Large intestine (tissue), 3 donors: ENCODE measurements at regions not wholly inside any gene's neighbourhood (a gene's known extent, or its start where the extent isn't known, plus 50 kb on each side); places are given as distances from the start of the nearest gene placed in this dataset.

Experiments used
- DNase-seq, 2 donors: peaks; one replicate each; pipeline versions ENCODE4 v3.0.0 to v3.0.0-alpha.2; 2013
- H3K27ac ChIP-seq: one replicate; pipeline ENCODE4 v1.5.1; 2013; ENCODE audit warnings: low read length
- H3K27me3 ChIP-seq: 2 replicates; pipeline ENCODE4 v1.6.1; 2013; ENCODE audit warnings: low read length; ENCODE audit not compliant: control insufficient read depth, insufficient read depth
- H3K36me3 ChIP-seq: 2 replicates; pipeline ENCODE4 v1.6.1; 2013; ENCODE audit warnings: low read length; ENCODE audit not compliant: control insufficient read depth, insufficient read depth
- H3K4me1 ChIP-seq: one replicate; pipeline ENCODE4 v1.6.1; 2013; ENCODE audit warnings: low read length; ENCODE audit not compliant: control insufficient read depth, insufficient read depth
- H3K4me3 ChIP-seq: one replicate; pipeline ENCODE4 v1.5.1; 2013; ENCODE audit warnings: low read length
- H3K9me3 ChIP-seq: one replicate; pipeline ENCODE4 v1.6.1; 2013; ENCODE audit warnings: mild to moderate bottlenecking, low read depth, low read length, moderate library complexity; ENCODE audit not compliant: control insufficient read depth
- WGBS: methylation state at CpG from one replicate; pipeline ENCODE4 v1.1.5; 2013; ENCODE audit warnings: low lambda C conversion rate; ENCODE audit not compliant: insufficient coverage; 5-methylcytosine and 5-hydroxymethylcytosine counted together

DNA sequence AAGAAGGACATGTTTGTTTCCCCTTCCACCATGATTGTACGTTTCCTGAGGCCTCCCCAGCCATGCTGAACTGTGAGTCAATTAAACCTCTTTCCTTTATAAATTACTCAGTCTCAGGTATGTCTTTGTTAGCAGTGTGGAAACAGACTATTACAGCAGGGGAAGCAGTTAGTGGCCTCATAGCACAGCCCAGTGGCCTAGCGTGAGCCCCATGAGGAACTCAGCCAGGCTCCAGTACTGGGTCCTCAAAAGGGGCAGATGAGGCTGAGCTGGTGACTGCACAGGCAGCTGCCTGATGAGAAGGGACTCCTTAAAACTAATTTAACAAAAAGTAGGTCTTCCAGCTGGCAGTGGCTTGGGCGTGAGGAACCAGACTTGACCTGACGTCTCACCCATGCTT, 399.9 kb downstream of the CDH26 start:
- no peaks in the 10 kb centered on the region for H3K9me3 ChIP-seq
- no peaks in the 10 kb centered on the region for H3K27me3 ChIP-seq
- no CpG with 5 or more reads among the region's 4 CpGs for WGBS

GRCh38 chr20:60359010-60359409, 400.8 kb downstream of the CDH26 start:
- Histone ChIP-seq H3K36me3 (no peaks in the 10 kb centered on the region), H3K9me3 (no peaks in the 10 kb centered on the region), H3K4me1 (no peaks in the 10 kb centered on the region), H3K27ac (no peak overlapping the region), H3K4me3 (no peak overlapping the region), H3K27me3 (no peaks in the 10 kb centered on the region)
- DNase-seq: no peak
- no CpG with 5 or more reads among the region's 5 CpGs for WGBS

More for the DNA sequence above, 399.9 kb downstream of the CDH26 start:
- Histone ChIP-seq H3K4me1 (no peaks in the 10 kb centered on the region), H3K4me3 (no peak overlapping the region), H3K36me3 (no peaks in the 10 kb centered on the region), H3K27ac (no peak overlapping the region)
- DNase-seq: no peak

- WGBS: 83% methylated on average over 4 of the region's 10 CpGs
- Histone ChIP-seq H3K27ac (no peak overlapping the region), H3K4me1 (no peaks in the 10 kb centered on the region), H3K4me3 (no peak overlapping the region), H3K36me3 (no peaks in the 10 kb centered on the region), H3K27me3 (no peaks in the 10 kb centered on the region), H3K9me3 (no peaks in the 10 kb centered on the region)
- DNase-seq: no peak
Measured at GRCh38 chr20:60361761-60362395, 403.7 kb downstream of the CDH26 start.

- H3K27me3 ChIP-seq: no peaks in the 10 kb centered on the region
- H3K4me3 ChIP-seq: no peak overlapping the region
- no peaks in the 10 kb centered on the region for H3K4me1 ChIP-seq
- no peaks in the 10 kb centered on the region for H3K36me3 ChIP-seq
- DNase-seq: no peak
- H3K27ac ChIP-seq: no peak overlapping the region
- no peaks in the 10 kb centered on the region for H3K9me3 ChIP-seq
- WGBS: 75% methylated on average over 1 of the region's 5 CpGs
Measured at GRCh38 chr20:60362531-60362930, 404.3 kb downstream of the CDH26 start.

GRCh38 chr20:60363698-60364097, 405.5 kb downstream of the CDH26 start:
- Histone ChIP-seq H3K36me3 (no peaks in the 10 kb centered on the region), H3K27ac (no peak overlapping the region), H3K27me3 (no peaks in the 10 kb centered on the region), H3K4me1 (no peaks in the 10 kb centered on the region), H3K9me3 (no peaks in the 10 kb centered on the region), H3K4me3 (no peak overlapping the region)
- 60% methylated on average over 1 of the region's 12 CpGs for WGBS
- DNase-seq: no peak

DNA sequence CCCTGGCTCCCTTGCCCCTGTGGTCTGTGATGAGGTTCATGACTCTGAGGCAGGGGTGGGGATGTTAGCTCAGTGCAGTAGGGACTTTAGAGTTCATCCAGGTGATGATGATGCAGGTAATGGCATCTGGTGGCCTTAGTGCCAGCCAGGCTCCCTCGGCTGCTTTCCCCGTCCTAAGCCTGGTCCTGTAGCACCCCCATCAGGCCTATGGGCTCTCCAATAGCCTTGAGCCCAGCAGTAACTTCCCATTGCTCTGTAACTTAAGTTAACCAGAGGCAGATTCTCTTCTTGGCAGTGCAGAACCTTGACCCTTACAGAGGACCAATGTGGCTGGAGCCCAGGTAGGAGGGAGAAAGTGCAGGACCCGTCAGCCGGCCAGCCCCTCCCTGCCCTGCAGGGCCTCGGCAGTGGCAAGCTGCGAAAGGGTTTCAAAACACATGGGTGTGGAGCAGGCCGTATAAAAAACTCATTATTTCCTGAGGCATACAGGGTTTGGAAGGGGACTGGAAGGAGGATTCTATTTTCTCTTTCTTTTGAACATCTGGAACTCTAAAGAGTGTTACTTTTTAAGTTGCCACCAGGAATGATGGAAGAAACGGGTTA, 406.9 kb downstream of the CDH26 start:
- no peaks in the 10 kb centered on the region for H3K9me3 ChIP-seq
- H3K36me3 ChIP-seq: no peaks in the 10 kb centered on the region
- H3K27me3 ChIP-seq: no peaks in the 10 kb centered on the region
- H3K4me3 ChIP-seq: no peak overlapping the region
- H3K27ac ChIP-seq: no peak overlapping the region
- no CpG with 5 or more reads among the region's 8 CpGs for WGBS
- no peaks in the 10 kb centered on the region for H3K4me1 ChIP-seq
- DNase-seq: no peak

- Histone ChIP-seq H3K36me3 (no peaks in the 10 kb centered on the region), H3K4me1 (no peaks in the 10 kb centered on the region), H3K27ac (no peak overlapping the region), H3K4me3 (no peak overlapping the region), H3K27me3 (no peaks in the 10 kb centered on the region), H3K9me3 (no peaks in the 10 kb centered on the region)
- DNase-seq: no peak
- WGBS: no CpG with 5 or more reads among the region's 7 CpGs
Measured at GRCh38 chr20:60365882-60366281, 407.7 kb downstream of the CDH26 start.

DNA sequence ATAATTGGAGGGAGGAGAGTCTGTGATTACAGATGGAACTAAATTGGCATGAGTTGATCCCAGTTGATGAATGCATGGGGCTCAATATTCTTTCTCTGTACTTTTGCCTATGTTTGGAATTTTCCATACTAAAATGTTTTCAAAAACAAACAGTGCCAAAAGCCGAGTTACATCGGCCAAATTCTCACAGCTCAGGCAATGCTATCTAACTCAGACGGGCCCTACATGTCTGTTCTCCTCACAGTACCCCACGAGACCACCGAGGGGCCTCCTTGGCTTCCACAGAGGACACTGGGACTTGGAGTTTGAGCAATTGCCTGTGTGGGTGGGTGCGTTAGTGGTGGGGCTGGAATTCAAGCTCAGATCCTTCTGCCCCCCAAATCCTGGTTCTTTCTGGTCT, 413.2 kb downstream of the CDH26 start:
- no peak for DNase-seq
- Histone ChIP-seq H3K27me3 (no peaks in the 10 kb centered on the region), H3K4me3 (no peak overlapping the region), H3K36me3 (no peaks in the 10 kb centered on the region), H3K9me3 (no peaks in the 10 kb centered on the region), H3K27ac (no peak overlapping the region), H3K4me1 (no peaks in the 10 kb centered on the region)
- no CpG with 5 or more reads among the region's 6 CpGs for WGBS

GRCh38 chr20:60372275-60372674, 414.1 kb downstream of the CDH26 start:
- Histone ChIP-seq H3K9me3 (no peaks in the 10 kb centered on the region), H3K4me3 (no peak overlapping the region), H3K27me3 (no peaks in the 10 kb centered on the region), H3K4me1 (no peaks in the 10 kb centered on the region), H3K36me3 (no peaks in the 10 kb centered on the region), H3K27ac (no peak overlapping the region)
- no peak for DNase-seq
- WGBS: no CpG with 5 or more reads among the region's 1 CpG

DNA sequence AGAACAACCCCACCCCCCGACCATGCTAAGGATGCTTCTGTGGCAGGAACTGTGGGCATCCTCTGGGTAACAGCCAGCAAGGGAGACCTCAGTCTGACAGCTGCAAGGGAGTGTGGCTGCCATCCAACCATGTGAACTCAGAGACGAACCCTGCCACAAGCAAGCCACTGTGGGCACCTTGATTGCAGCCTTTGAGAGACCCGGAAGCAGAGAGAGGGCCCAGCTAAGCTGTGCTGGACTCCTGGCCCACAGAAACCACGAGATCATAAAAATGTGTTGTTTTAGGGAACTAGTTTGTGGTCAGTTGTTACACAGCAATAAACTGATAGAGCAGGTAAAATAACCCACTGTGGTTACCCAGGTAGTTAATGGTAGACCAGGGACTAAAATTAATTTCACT, 414.6 kb downstream of the CDH26 start:
- WGBS: no CpG with 5 or more reads among the region's 4 CpGs
- Histone ChIP-seq H3K36me3 (no peaks in the 10 kb centered on the region), H3K27me3 (no peaks in the 10 kb centered on the region), H3K27ac (no peak overlapping the region), H3K9me3 (no peaks in the 10 kb centered on the region), H3K4me1 (no peaks in the 10 kb centered on the region), H3K4me3 (no peak overlapping the region)
- no peak for DNase-seq

GRCh38 chr20:60378620-60379019, 420.4 kb downstream of the CDH26 start:
- no peak for DNase-seq
- Histone ChIP-seq H3K36me3 (no peaks in the 10 kb centered on the region), H3K27ac (no peak overlapping the region), H3K4me3 (no peak overlapping the region), H3K27me3 (no peaks in the 10 kb centered on the region), H3K4me1 (no peaks in the 10 kb centered on the region), H3K9me3 (no peaks in the 10 kb centered on the region)
